ENCODE measurements at regions not wholly inside any gene's neighbourhood (a gene's known extent, or its start where the extent isn't known, plus 50 kb on each side); places are given as distances from the start of the nearest gene placed in this dataset.
A peak's percentile ranks its signal among the peaks of the same experiment; 100 is the strongest.

DNA sequence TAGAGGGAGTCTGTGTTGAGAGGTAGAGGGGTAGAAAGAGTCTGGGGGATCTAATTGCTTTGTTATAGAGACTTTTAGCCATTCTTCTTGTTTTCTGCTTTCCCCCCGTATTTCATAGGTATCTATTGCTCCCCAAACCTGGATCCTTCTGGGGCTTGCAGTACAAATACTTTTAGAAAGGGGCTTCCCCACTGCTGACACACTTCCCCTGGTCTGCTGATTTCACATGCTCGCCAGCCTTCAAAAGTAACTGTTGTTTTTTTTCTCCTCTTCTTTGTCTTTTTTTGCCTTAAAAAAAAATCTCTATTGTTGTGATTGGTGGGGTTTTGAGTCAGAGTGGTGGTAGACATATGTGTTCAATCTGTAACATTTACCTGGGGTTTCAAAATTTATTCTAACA, 300.6 kb upstream of the AZI2 start:
- no peak for DNase-seq

DNA sequence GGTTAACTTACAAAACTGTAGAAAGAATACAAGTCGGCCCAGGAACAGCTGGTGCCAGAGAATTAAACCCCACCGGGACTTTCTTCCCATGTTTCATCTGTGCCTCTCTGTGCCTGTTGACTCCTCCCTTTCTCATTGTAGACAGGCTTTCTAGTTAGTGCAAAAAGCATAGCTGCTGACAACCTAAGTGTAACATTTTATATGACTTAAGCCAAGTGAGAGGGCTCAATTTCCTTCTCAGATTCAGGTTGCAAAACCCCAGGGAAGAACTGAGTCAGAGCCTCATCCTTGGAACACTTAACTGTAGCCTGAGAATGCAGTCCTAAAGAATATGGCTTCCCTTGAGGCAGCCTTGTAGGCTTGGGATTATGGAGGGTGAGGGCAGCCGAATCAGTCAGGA, 302.5 kb upstream of the AZI2 start:
- DNase-seq: peak in 1 of 2 experiments; percentile 12

DNA sequence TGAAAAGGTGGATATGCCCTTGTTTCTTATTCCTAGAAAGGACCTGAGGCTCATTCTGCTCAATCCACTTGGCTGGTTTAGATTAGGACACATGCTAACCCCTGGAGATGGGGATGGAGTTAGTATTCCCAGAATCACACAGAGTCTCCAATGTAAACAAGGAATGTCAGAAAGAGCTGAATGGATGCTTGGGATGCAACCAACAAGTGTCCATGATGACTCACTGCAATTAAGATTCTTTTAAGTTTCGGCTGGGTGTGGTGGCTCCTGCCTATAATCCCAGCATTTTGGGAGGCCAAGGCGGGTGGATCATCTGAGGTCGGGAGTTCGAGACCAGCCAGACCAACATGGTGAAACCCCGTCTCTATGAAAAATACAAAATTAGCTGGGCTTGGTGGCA, 315.5 kb upstream of the AZI2 start:
- DNase-seq: no peak

DNA sequence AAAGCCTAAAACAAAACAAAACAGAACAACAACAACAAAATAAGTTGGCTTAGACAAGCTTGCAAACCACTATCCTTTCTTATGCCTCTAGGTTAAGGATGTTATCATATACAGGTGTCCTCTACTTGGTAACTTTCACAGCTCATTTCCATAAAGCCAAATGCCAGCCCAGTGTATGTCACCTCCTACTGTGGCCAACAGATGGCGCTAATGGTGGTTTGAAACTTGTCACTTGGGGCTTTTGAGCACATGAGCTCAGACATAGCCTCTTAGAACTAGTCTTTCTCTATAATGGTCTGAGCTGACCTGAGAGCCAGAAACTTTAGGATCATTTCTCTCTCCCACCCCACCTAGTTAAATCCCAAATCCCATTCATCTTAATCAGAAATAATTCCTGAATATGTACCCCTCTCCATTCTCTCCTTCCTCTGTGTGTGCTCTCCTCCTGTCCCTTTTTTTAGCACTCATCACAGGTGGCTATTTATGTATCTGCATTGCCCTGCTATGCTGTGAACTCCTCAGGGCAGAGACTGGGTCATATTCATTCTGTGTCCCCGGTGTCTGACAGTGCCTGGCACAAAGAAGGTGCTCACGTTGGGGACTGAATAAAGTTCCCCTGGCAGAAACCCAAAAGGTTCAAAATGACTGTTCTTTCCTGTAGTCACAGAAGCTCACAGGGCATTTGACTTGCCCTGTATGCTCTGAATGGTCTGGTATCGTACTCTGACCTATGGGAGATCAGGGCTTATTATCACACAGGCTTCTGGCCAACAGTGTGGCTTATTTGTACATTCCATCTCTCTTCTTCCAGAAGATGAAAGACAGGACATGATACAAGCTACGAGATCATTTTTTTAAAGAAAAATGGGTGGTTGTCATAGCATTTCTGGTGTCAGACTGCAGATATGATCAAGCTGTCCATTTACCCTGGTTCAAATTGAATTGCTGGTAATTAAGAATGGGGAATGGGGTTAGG, 319.3 kb upstream of the AZI2 start:
- DNase-seq: peak; percentile 10 to 55

DNA sequence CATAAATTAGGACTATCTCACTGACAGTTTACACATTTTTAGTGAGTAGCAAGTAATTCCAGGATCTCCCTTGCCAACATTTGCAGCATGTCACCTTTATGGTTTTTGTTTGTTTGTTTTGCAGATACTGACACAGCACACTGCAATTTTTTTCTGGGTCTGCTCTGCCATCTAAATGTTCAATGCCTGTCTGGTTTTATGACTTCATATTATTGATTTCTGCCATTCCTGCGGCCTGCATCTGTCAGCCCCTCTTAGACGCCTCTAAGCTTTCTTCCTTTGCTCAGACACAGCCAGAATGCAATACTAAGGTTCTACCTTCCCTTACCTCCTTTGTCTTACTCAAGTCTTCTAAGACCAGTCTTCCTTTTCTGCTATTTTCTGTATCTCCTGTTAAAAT, 321.2 kb upstream of the AZI2 start:
- DNase-seq: no peak

DNA sequence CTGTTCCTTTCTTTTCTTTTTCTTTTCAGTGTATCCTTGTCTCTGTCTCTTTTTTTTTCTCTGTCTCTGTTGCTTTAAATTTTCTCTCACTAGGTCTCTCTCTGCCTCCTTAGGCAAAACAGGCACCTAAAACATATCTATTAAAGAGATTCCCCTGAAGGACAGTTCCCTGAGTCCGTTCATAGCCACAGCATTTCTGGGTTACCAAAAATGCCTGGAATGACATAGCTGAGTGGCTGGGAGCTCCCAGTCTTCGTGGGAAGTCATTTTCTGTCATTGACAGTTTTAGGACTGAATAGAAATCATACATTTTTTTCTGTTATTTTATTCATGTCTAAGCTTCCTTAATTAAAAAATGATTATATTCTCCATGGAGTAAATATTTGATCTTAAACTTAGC, 323.8 kb upstream of the AZI2 start:
- DNase-seq: no peak

DNA sequence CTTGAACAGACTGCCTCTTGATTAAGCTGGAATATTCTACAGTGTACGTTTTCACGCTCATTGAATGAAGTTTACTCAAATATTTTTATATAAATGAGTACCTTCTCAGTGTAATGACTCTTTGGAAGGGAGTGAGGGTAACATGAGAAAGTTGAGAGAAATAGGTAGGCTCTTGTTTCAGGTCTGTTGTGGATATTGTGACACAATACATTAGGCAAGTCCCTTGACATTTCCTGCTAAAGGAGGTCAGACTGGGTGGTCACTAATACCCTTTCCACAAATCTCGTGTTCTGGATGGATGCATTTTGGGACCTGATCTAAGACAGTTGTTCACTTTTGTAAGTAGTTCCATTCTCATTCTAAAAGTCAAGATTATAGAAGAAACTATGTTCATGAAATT, 324.8 kb upstream of the AZI2 start:
- no peak for DNase-seq

DNA sequence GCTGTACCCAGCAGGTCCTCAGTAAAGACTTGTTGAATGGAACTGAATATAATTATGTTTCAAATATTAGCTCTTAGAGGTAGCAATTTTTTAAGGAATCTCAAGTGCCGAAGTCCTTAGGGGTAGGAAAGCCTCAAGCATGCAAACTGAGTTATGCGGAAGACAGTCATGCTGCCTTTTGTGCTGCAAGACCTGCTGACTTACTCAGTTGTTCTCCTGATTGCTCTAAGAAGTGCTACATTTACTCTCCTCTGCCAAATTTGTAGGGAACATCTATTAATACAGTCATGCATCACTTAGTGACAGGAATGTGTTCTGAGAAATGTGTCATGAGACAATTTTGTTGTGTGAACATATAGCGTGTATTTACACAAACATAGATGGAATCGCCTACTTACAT, 325.6 kb upstream of the AZI2 start:
- no peak for DNase-seq

DNA sequence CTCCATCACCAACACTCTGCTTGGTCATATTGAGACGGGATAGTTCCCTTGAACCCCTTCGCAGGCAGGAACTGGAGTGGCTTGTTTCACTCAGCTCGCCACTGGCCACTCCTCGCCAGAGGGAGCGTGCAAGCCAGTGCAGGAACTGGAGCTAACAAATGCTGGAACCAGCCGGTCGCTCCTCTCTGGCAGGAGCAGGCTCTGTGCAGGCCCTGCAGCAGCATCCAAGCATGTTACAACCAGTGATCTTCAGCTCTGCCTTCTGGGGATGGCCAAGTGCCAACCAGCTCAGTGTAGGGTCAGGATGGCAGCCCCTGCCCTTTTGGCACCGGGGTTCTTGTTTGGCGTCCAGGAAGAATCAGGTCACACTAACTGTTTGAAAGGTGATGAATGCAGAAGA, 329.0 kb upstream of the AZI2 start:
- DNase-seq: peak in 1 of 2 experiments; percentile 17

DNA sequence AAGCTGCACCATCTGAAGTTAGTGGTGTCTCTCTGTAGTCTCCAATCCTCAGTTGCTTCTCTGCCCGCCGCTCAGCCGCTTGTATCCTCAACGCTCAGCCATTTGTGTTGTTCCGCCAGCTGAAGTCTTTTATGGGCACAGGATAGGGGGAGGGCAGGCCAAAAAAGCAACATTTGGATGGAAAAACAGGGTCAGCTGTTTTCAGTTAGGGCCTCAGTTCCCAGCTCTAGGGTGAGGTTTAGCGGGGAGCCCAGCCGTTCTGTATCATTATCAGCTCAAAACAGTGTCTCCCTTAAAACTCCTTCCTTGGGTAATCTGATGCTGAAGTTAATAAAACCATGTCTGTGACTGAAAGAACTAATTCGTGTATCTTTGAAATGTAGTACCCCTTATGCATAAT, 329.5 kb upstream of the AZI2 start:
- DNase-seq: no peak

DNA sequence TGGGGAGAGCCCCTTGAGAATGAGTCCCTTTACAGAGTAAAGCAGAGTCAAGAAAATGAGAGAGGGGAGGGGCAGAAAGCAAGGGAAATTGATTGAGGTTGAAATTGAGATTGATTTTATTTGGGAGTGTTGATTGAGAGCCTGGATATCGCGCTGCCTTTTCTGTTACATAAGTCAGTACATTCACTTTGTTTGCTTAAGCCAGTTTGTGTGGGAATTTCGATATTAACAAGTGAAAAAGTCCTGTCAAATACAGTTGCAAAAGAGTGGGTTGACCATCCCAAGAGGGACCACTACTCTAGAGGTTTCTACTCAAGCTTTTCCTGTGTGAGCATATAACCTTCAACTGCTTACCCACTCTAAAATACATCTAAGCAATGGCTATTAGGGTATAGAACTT, 331.4 kb upstream of the AZI2 start:
- DNase-seq: no peak

DNA sequence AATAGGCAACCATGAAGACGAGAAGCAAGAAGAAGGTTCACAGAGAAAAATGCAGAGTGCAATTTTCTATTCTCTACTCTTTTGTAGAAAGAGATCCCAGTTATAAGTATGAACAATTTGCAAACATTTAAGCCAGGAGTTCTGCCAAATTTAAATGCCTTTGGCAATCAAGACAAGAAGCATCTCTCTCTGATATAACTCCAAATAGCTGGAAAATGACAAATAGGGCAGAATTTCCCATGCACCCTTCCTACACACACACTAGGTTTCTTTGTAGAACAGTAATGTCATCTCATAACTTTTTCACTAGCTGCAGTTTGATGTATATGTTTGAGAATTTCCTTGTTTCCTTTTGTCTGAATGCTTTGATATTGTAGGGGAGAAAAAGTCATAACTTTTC, 333.5 kb upstream of the AZI2 start:
- no peak for DNase-seq

DNA sequence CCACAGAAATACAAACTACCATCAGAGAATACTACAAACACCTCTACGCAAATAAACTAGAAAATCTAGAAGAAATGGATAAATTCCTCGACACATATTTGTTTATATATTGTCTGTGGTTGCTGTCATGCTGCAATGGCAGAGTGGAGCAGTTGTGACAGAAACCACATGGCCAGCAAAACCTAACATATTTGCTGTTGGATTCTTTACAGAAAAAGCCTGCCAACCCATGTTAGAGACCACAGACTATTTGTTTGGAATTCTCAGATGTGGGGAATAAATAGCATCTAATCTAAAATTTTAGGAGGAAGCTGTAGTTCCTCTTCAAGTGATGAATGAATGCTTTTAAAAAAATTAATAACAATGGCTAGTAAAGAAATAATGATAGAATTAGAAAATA, 341.6 kb upstream of the AZI2 start:
- no peak for DNase-seq

DNA sequence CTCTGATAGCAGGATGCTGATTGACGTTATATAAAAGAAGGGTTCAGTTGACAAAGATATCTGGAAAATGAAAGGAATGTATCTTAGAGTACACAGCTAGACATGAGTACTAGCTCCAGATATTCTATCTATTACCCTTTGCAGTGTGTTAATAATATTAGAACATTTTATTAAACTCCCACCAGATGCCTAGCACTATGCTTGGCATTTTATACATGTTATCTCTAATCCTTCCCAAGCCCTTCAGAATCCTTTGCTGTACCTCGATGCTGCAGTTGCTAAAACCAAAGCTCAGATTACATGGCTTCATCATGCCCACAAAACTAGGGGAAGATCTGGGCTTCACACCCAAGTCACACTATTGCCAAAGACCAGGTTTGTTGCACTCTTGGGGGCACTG, 350.1 kb upstream of the AZI2 start:
- DNase-seq: no peak

DNA sequence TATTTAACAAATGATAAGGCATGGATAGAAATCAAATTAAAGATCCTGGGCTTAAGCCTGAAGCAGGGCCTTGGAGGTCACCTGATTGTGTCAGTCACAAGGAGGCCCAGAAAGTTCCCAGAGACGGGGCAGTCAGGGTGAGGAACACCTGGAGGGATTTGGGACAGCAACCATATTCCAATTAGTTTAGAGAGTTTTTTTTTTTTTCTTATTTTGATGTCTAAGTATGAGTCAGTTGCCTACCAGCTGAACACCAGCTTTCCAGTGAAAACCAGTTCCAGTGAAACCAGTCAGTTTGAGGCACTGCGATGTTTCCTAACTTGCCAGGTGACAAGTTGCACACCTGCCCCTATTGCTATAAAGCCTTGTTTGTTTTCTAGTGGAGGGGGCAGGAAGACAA, 350.7 kb upstream of the AZI2 start:
- no peak for DNase-seq

DNA sequence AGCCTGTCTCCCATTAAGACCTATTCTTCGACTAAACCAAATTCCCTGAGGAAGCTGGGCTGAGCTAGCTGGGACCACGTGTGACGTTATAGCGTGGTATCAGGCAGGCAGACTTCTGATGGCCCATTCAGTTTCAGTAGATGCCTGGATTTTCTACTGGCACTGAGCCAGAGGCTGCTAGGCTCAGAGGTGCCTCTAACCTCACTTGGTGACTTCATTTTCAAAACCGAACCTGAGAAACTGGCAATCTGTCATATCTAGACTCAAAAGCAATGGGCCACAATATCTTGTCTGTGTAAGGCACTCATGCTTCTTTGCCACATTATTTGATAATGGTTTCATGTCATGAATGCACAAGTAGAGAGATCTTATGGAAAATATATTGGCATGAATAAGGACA, 352.1 kb upstream of the AZI2 start:
- DNase-seq: peak in 1 of 2 experiments; percentile 3

DNA sequence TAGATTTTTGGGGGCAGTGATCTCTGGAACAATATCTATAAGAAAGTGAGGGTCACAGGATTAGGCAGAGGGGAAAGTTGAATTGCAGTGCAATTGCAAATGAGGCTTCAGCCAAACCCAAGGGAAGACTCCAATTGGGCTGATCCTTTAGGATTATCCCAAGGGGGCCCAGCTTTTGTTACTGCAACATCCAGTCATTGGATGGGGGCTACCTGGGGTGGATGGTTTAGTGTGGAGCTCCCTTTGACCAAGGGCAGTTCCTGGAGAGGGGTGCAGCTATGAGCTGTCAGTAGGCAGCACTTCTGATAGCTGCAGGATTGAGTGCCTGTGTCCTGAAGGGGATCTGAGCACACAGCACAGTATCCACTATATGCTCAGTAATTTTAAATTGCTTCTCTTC, 355.2 kb upstream of the AZI2 start:
- DNase-seq: no peak

DNA sequence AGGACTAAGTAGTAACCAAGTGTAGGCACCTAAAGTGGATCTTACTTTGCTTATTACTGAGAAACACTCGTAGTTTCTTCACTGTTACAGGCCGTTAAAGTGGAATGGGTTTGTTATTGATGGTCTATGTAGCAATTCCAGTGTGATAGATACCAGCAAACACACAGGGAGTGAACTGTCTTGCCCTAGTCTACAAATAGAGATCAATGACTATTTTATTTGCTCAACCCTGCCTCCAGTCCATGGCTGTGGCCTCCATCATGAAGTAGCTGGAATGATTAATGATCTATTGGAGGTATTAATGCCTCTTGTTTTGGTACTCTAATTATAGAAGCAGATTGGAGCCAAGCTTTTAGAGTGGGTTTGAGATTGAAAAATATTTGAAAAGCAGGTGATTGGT, 362.7 kb upstream of the AZI2 start:
- DNase-seq: no peak

DNA sequence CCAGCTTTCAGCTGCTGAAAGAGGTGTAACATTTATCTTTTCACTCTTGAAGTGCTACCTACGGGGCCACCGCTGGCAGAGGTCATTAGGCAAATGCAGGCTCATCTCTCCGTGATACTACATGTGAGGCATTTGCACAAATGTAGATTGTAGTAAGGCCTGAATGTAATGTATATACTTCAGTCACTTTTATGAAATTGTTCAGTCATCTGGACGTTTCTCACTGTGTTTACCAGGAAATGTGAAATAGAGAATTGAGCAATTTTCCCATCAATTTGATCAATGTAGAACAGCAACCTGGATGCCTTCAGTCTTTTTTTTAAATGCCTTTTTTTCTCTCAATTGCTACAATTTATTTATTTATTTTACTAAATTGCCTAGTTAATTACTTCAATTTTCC, 368.3 kb upstream of the AZI2 start:
- no peak for DNase-seq

DNA sequence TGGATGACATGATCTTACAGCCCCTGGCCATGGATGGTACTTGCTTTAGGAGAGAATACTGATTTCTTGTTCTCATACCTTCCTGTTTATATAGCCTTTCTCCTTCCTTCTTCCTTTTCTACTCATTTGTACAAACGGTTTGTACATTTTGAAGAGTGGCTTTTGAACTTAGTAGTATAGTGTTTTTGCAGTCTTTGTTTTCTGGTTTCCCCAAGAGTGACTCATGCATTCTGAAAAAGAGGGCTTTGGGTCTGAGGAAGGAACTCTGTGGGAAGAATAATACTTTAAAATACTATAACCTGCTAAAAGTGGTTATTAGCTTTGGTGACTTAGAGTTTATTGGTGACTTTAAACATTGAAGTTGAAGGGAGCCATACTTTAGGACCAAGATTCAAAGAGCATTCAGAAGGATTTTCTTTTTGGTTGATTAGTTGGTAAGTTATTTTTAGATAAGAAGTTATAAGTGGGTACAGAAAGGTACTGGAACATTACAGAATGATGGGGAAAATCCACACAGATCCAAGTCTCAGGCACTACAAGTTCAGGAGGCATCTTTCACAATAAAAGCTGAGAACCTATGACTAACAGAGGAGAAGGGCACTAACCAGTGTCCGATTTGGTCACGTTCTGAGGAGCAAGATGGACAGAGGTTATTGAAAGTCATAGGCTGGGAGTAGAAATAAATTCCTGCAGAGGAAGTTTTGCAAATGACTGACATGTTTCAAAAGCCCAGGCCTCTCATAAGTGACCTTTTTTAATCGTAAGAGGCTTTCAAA, 369.6 kb upstream of the AZI2 start:
- DNase-seq: no peak

DNA sequence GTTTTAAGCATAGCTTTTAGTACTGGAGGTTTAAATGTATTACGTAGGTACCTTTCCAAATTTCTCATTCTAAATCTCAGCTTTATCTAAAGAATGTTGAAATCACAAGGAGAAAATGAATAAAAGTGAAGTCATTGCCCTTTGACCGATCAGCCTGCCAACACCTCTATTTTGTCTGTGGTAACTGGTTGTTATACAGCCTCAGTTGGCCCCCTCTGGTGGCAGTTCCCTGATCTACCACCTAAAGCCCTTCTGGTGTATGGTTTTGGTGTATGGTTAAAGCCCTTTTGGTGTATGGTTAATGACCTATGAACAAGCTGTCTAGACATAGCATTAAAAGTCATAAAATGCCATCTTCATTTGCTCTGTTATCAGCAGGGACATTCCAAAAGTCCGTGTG, 378.2 kb upstream of the AZI2 start:
- peak; percentile 4 to 60 for DNase-seq

DNA sequence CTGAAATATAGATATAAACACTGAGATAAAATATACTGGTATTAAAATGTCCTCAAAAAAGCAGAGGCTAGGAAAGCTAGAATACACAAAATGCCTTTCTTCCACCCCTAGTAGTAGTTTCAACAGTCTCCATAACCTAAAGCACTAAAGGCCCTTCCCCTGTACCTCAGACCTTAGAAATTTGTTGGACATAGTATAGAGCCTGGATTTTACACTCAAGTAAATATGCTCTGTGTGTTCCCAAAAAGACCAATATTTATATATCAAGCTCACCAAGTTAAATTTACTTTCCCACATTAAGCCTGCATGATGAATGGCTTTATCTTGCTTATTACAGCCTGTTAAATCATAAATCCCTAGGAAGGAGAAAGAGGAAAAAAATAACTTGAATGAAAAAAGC, 378.7 kb upstream of the AZI2 start:
- no peak for DNase-seq

DNA sequence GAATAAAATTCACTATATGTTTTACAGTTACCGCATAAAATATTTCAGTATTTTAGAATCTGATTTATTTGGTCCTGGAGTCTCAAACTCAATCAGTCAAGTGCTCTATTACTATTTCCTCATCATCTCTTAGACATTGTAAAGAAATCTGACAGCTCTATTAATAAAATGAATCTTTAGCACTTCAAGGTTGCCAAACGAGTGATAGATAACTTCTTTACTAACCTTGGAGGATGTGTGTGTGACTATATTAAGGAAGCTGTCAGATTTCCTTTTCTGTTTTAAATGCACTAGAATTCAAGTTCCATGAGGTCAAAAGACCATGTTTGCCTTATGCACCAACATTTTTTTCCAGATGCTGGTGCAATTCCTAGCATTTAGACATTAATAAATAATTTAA, 389.8 kb upstream of the AZI2 start:
- DNase-seq: no peak

DNA sequence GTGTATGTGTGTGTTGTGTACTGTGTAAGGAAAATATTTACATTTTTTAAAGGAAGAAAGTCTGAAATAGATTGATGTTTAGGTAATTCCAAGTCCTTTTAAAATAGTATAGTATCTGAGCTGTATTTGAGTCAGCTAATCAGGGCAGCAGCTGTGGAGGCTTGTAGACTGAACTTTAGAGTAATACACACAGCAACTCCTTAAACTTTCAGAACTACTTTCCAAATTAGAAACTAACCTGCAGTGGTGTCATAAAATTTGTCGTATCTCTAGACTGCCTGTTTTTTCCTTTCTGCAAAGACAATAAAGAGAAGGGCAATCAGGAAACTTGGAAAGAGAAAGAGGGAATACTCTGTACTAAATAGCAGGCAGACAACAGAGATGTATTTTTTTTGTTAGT, 391.0 kb upstream of the AZI2 start:
- no peak for DNase-seq

Measured in NCI-H446 (cell line).